Neural crest cell (in vitro differentiated cells): ENCODE measurements at regions not wholly inside any gene's neighbourhood (a gene's known extent, or its start where the extent isn't known, plus 50 kb on each side); places are given as distances from the start of the nearest gene placed in this dataset.

Experiments used
- DNase-seq: peaks from one replicate; pipeline ENCODE4 v3.0.0; 2021; ENCODE audit warnings: low read depth, mixed read lengths, low spot score
- H3K27ac Mint-ChIP-seq: one replicate; pipeline ENCODE4 v1.8.0; 2021; ENCODE audit warnings: mild to moderate bottlenecking, mixed read lengths; ENCODE audit not compliant: unreplicated experiment
- H3K27me3 Mint-ChIP-seq: 2 replicates; pipeline ENCODE4 v1.8.0; 2021; ENCODE audit warnings: low read depth, mild to moderate bottlenecking, mixed read lengths
- H3K36me3 Mint-ChIP-seq: 2 replicates; pipeline ENCODE4 v1.8.0; 2021; ENCODE audit warnings: low read depth, mild to moderate bottlenecking, mixed read lengths
- H3K4me1 Mint-ChIP-seq: 2 replicates; pipeline ENCODE4 v1.8.0; 2021; ENCODE audit warnings: mixed read lengths
- H3K4me3 Mint-ChIP-seq: one replicate; pipeline ENCODE4 v1.8.0; 2021; ENCODE audit warnings: mild to moderate bottlenecking, mixed read lengths
- H3K9me3 Mint-ChIP-seq: 2 replicates; pipeline ENCODE4 v1.8.0; 2021; ENCODE audit warnings: mixed read lengths
- CTCF ChIP-seq: fragments of 200-600 bp; sonication (generic); conservative IDR thresholded peaks from 2 replicates; pipeline ENCODE4 v1.5.0; 2021; ENCODE audit warnings: antibody characterized with exemption, mild to moderate bottlenecking

- Mint-ChIP-seq H3K9me3 (no peaks in the 10 kb centered on the region), H3K36me3 (no peaks in the 10 kb centered on the region), H3K27me3 (no peaks in the 10 kb centered on the region), H3K27ac (no peak overlapping the region), H3K4me3 (no peak overlapping the region), H3K4me1 (no peaks in the 10 kb centered on the region)
- no peak for DNase-seq
- TF ChIP-seq CTCF: no peak
Measured at GRCh38 chr3:99128725-99129505, 227.4 kb upstream of the DCBLD2 start.

- Mint-ChIP-seq H3K4me1 (no peaks in the 10 kb centered on the region), H3K9me3 (no peaks in the 10 kb centered on the region), H3K27me3 (no peaks in the 10 kb centered on the region), H3K36me3 (no peaks in the 10 kb centered on the region), H3K27ac (no peak overlapping the region), H3K4me3 (no peak overlapping the region)
- TF ChIP-seq CTCF: no peak
- no peak for DNase-seq
Measured at GRCh38 chr3:99128235-99128634, 226.7 kb upstream of the DCBLD2 start.

- no peaks in the 10 kb centered on the region for H3K36me3 Mint-ChIP-seq
- H3K4me1 Mint-ChIP-seq: no peaks in the 10 kb centered on the region
- no peaks in the 10 kb centered on the region for H3K27me3 Mint-ChIP-seq
- no peak for TF ChIP-seq CTCF
- no peak for DNase-seq
- H3K4me3 Mint-ChIP-seq: no peak overlapping the region
- no peak overlapping the region for H3K27ac Mint-ChIP-seq
- no peaks in the 10 kb centered on the region for H3K9me3 Mint-ChIP-seq
Measured at GRCh38 chr3:99126316-99126715, 224.8 kb upstream of the DCBLD2 start.

- no peaks in the 10 kb centered on the region for H3K36me3 Mint-ChIP-seq
- H3K27me3 Mint-ChIP-seq: peaks cover 3% of the 10 kb centered on the region
- no peaks in the 10 kb centered on the region for H3K4me1 Mint-ChIP-seq
- no peak overlapping the region for H3K27ac Mint-ChIP-seq
- no peak overlapping the region for H3K4me3 Mint-ChIP-seq
- no peak for TF ChIP-seq CTCF
- no peak for DNase-seq
- H3K9me3 Mint-ChIP-seq: no peaks in the 10 kb centered on the region
Measured at GRCh38 chr3:99119385-99119784, 217.9 kb upstream of the DCBLD2 start.

GRCh38 chr3:99118381-99118780 lies 216.9 kb upstream of the DCBLD2 start:
- no peaks in the 10 kb centered on the region for H3K4me1 Mint-ChIP-seq
- no peaks in the 10 kb centered on the region for H3K9me3 Mint-ChIP-seq
- H3K27ac Mint-ChIP-seq: no peak overlapping the region
- no peak for DNase-seq
- H3K4me3 Mint-ChIP-seq: no peak overlapping the region
- H3K36me3 Mint-ChIP-seq: no peaks in the 10 kb centered on the region
- peaks cover 3% of the 10 kb centered on the region for H3K27me3 Mint-ChIP-seq
- TF ChIP-seq CTCF: no peak
